HEK293 (cell line): ENCODE measurements at regions not wholly inside any gene's neighbourhood (a gene's known extent, or its start where the extent isn't known, plus 50 kb on each side); places are given as distances from the start of the nearest gene placed in this dataset.

ENCODE experiments used
- CTCF ChIP-seq: fragments of 450-650 bp; formaldehyde crosslinking; IDR thresholded peaks from 2 replicates; pipeline ENCODE4 v1.5.1; 2016; ENCODE audit warnings: missing biosample characterization, missing genetic modification characterization
- EGR2 ChIP-seq: fragments of 450-650 bp; formaldehyde crosslinking; IDR thresholded peaks from 2 replicates; pipeline ENCODE4 v1.5.1; 2016; ENCODE audit warnings: low read depth, missing biosample characterization, missing genetic modification characterization
- PATZ1 ChIP-seq: fragments of 450-650 bp; formaldehyde crosslinking; IDR thresholded peaks from 2 replicates; pipeline ENCODE4 v1.5.1; 2016; ENCODE audit warnings: missing biosample characterization, missing genetic modification characterization
- PBX3 ChIP-seq: sonication (generic); formaldehyde crosslinking; IDR thresholded peaks from 2 replicates; pipeline ENCODE4 v1.8.1; 2022; ENCODE audit warnings: mild to moderate bottlenecking, moderate library complexity, missing genetic modification reagents
- REST ChIP-seq: fragments of 450-650 bp; formaldehyde crosslinking; IDR thresholded peaks from 2 replicates; pipeline ENCODE4 v1.5.1; 2016; ENCODE audit warnings: missing biosample characterization, missing genetic modification characterization
- TCF7L2 ChIP-seq: IDR thresholded peaks from 2 replicates; pipeline ENCODE4 v1.6.1; 2011; ENCODE audit warnings: low read depth, mild to moderate bottlenecking, inconsistent platforms, low read length, moderate library complexity, borderline replicate concordance
- TSHZ1 ChIP-seq: fragments of 450-650 bp; formaldehyde crosslinking; IDR thresholded peaks from 2 replicates; pipeline ENCODE4 v1.5.1; 2016; ENCODE audit warnings: missing biosample characterization, missing genetic modification characterization, borderline replicate concordance
- YY1 ChIP-seq: fragments of 450-650 bp; formaldehyde crosslinking; IDR thresholded peaks from 2 replicates; pipeline ENCODE4 v1.5.1; 2018; ENCODE audit warnings: missing biosample characterization, missing genetic modification characterization
- YY2 ChIP-seq: fragments of 450-650 bp; formaldehyde crosslinking; IDR thresholded peaks from 2 replicates; pipeline ENCODE4 v1.5.1; 2016; ENCODE audit warnings: missing biosample characterization, missing genetic modification characterization
- ZNF121 ChIP-seq: fragments of 450-650 bp; formaldehyde crosslinking; IDR thresholded peaks from 2 replicates; pipeline ENCODE4 v1.5.1; 2016; ENCODE audit warnings: missing biosample characterization, missing genetic modification characterization
- ZNF148 ChIP-seq: fragments of 450-650 bp; formaldehyde crosslinking; IDR thresholded peaks from 2 replicates; pipeline ENCODE4 v1.5.0; 2017; ENCODE audit warnings: missing biosample characterization, missing genetic modification characterization, borderline replicate concordance
- ZNF48 ChIP-seq: fragments of 450-650 bp; formaldehyde crosslinking; IDR thresholded peaks from 2 replicates; pipeline ENCODE4 v1.5.1; 2016; ENCODE audit warnings: missing biosample characterization, missing genetic modification characterization
- ZNF596 ChIP-seq: fragments of 450-650 bp; IDR thresholded peaks from 2 replicates; pipeline ENCODE4 v1.5.0; 2018; ENCODE audit warnings: missing biosample characterization, mild to moderate bottlenecking, missing genetic modification characterization, moderate library complexity
- ZNF626 ChIP-seq: fragments of 450-650 bp; sonication (Bioruptor Pico); formaldehyde crosslinking; IDR thresholded peaks from 2 replicates; pipeline ENCODE4 v1.5.1; 2018; ENCODE audit warnings: missing biosample characterization, missing genetic modification characterization, inconsistent platforms

- TF ChIP-seq CTCF (tag by site-specific recombination) (no peak), TCF7L2 (no peak), YY2 (no peak), PATZ1 (tag by site-specific recombination) (no peak), TSHZ1 (no peak), ZNF121 (tag by site-specific recombination) (no peak), ZNF596 (no peak), ZNF626 (no peak), PBX3 (no peak), ZNF148 (no peak), EGR2 (tag by site-specific recombination) (no peak), YY1 (tag by site-specific recombination) (no peak), REST (tag by site-specific recombination) (no peak), ZNF48 (tag by site-specific recombination) (no peak)
Observed at GRCh38 chr15:60244813-60245212, 153.0 kb downstream of the ANXA2 start.
